ENCODE measurements at regions not wholly inside any gene's neighbourhood (a gene's known extent, or its start where the extent isn't known, plus 50 kb on each side); places are given as distances from the start of the nearest gene placed in this dataset.

DNA sequence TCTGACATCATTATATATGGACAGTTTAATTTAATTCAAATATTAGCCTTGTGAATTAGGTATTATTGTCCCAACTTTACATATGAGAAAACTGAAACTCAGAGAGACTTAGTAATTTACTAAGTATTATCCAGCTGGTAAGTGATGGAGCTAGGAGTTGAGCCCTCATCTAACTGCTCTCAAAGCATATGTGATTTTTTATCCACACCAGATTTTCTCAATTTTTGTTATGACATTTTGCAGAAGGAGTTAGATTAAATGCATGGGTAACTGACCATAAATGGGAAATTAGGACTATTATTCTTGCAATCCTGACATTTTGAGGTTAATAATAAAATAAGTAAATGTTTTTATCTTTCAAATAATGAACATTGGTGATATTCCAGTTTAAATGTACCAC, 778.3 kb upstream of the SORCS1 start:
- DNase-seq (ENCODE audit: low spot score): no peak

DNA sequence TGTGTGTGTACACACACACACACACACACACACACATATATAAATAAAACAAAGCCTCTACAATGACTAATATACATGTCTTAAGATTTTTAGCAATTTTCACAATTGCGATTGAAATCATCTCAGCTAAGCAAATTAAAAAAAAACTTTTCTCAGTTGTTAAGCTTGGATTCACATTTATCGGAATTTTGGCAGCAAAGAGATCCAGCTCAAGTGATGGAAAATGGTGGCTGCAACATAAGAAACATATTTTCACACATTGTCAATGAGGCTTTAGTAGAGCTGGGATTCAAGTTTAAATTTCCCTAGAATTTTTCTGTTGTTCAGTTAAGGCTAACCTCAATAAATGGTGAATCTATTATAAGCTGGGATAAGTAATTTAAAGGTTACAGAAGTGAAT, 768.6 kb upstream of the SORCS1 start:
- DNase-seq (ENCODE audit: low spot score): no peak
- TF ChIP-seq, protein P1, sequence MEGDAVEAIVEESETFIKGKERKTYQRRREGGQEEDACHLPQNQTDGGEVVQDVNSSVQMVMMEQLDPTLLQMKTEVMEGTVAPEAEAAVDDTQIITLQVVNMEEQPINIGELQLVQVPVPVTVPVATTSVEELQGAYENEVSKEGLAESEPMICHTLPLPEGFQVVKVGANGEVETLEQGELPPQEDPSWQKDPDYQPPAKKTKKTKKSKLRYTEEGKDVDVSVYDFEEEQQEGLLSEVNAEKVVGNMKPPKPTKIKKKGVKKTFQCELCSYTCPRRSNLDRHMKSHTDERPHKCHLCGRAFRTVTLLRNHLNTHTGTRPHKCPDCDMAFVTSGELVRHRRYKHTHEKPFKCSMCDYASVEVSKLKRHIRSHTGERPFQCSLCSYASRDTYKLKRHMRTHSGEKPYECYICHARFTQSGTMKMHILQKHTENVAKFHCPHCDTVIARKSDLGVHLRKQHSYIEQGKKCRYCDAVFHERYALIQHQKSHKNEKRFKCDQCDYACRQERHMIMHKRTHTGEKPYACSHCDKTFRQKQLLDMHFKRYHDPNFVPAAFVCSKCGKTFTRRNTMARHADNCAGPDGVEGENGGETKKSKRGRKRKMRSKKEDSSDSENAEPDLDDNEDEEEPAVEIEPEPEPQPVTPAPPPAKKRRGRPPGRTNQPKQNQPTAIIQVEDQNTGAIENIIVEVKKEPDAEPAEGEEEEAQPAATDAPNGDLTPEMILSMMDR (IDR thresholded peaks at IDR 0.05; ENCODE audit: extremely low read depth, missing control alignments): no peak

More for the DNA sequence above, 778.3 kb upstream of the SORCS1 start:
- TF ChIP-seq, protein P1 (IDR thresholded peaks at IDR 0.05; ENCODE audit: extremely low read depth, missing control alignments): no peak

DNA sequence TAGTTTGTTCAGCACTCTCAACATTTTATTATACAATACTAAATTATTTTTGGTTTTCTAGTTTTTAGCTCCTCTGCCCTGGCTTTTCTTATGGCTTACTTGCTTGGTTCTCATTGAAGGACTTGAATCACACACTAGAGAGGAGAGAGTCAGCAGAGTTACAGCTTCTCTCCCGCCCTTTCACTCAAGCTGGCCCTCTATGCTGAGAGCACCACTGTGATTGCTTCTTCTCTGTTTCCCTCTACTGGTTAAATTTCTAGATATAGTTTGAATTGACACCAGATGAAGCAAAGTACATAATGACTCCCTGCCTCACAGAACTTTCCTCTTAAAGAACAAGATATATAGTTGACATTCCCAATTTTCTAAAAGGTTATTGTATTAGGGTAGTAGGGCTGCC, 767.3 kb upstream of the SORCS1 start:
- no peak for DNase-seq (ENCODE audit: low spot score)
- TF ChIP-seq, protein P1 (IDR thresholded peaks at IDR 0.05; ENCODE audit: extremely low read depth, missing control alignments): no peak

DNA sequence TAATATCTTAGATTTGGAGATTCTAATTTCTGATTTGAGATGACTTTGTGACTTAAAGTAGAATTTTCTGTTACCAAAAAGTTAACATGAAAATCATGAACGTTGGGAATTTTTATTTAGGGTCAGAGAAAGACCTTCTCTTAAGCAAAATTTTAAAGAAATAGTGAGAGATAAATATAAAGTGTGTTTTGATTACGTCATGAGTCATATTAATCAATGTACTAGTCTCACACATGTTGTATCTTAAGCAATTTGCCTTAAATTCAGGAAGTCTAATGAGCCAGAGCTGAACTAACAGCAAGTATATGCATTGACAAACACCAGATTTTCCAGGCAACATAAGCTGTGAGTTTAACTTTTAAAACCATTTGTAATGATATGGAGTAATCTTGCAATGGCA, 765.5 kb upstream of the SORCS1 start:
- no peak for DNase-seq (ENCODE audit: low spot score)
- TF ChIP-seq, protein P1 (IDR thresholded peaks at IDR 0.05; ENCODE audit: extremely low read depth, missing control alignments): no peak

DNA sequence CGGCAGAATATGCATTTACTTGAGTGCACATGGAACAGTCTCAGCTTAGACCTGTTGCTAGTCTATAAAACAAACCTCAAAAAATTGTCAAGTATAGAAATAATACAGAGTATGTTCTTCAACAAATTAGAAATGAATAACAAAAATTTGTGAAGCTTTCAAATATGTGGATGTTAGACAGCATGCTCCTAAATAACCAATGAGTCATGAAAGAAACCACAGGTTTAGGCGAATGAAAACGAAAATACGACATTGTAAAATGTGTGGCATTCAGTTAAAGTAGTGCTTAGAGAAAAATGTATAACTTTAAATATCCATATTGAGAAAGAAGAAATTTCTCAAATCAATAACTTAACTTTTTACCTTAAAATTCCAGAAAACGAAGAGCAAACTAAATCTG, 760.0 kb upstream of the SORCS1 start:
- TF ChIP-seq, protein P1 (IDR thresholded peaks at IDR 0.05; ENCODE audit: extremely low read depth, missing control alignments): no peak
- no peak for DNase-seq (ENCODE audit: low spot score)

DNA sequence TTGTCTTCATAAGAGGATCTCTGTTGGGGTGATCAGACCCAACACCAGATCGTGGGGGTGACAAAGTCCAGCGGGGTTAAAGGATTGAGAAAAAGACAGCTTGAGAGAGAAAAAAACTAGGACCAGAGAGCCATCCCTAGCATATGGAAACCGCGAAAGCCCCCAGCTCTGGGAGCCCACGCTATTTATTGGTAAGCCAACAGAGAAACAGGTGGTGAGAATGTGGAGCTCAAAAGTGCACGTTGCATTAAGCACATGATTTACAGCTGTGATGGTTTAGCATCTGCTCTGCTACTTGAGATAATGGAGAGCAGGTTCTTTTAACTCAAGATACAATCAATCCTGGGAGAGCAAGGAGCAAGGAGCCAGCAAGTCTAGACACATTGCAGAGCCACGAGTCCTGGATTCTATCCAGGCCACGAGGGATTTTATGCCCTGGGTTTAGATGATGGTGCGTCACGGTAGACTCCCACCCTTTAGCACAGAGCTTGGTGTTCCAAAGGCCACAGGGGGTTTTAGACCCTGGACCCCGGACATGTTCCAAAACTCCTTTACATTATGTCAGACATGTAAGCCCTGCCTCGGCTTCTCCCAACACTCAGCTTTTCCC, 755.2 kb upstream of the SORCS1 start:
- no peak for DNase-seq (ENCODE audit: low spot score)
- TF ChIP-seq, protein P1 (IDR thresholded peaks at IDR 0.05; ENCODE audit: extremely low read depth, missing control alignments): no peak

DNA sequence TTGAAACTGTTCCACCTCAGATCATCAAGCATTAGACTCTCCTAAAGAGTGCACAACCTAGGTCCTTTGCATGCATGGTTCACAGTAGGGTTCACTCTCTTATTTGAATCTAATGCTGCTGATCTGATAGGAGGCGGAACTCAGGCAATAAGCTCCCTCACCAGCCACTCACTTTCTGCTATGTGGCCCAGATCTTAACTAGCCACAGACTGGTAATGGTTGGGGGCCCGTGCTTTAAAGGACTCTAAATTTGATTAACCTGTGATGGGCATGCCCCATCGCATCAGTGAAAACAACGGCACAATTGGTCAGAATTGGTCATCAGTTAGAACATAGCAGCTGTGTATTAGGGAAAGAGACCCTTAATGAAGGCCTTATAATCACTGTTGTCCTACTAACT, 753.7 kb upstream of the SORCS1 start:
- DNase-seq (ENCODE audit: low spot score): no peak
- TF ChIP-seq, protein P1 (IDR thresholded peaks at IDR 0.05; ENCODE audit: extremely low read depth, missing control alignments): no peak

Data from GM20000 (cell line).